Stimulated activated CD8-positive, alpha-beta memory T cell treated with anti-CD3 and anti-CD28 coated beads, Interleukin-4, amount 100 ng/mL, for 24 hours (primary cell): ENCODE measurements at regions not wholly inside any gene's neighbourhood (a gene's known extent, or its start where the extent isn't known, plus 50 kb on each side); places are given as distances from the start of the nearest gene placed in this dataset.

ENCODE experiments used
- DNase-seq: peaks from one replicate; pipeline ENCODE4 v3.0.0-alpha.2; 2020; ENCODE audit warnings: low read depth

DNA sequence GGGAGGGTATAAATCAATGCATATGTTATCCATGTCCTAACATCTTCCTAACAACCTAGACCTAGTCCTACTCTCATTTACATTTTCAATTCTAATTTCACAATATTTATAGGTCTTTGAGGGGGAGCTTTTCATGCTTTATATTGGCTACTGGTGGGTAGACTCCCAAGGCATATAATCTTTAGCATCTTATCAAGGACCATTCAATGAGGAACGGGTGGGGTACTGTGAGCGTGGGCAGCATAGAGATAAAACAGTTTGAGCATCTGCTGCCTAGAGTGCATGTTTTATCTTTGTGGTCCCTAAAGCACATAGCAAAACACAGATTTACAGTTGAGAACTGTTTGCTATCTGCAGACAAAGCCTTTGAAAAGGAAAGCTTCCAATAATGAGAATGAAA is 427.6 kb upstream of the WWC1 start:
- DNase-seq, result no peak

DNA sequence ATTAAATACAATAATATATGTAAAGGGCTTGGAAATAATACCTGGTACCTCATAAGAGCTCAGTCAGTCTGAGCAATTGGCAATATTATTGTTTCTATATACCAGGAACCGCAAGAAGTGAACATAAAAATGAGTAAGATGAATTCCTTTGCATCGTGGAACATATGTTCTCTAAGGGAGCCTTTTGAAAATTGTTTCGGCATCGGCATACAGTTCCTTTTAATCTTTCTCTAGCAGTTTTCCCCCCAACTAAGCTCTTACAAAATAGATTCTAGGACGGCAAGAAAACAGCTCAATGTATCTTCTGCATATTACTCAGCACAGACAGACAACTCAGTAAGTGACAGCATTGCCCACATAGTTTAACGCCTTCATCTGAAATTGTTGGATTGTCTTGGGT is 426.6 kb upstream of the WWC1 start:
- DNase-seq, result no peak

DNA sequence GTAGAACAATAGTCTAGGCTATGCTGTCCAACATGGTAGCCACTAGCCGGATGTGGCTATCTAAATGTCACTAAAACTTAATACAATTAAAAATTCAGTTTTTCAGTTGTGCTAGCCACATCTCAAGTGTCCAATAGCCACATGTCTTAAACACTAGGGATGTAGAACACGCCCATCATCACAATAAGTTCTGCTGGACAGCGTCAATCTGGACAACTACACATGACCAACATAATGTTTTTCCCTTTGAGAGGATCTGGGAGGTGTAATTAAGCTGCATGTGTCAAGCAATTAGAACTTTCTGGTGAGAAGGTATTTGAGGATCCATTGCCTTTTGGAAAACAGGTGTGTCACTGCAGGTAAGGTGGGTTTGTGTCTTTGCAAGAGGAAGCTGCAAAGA is 424.6 kb upstream of the WWC1 start:
- DNase-seq, result no peak

DNA sequence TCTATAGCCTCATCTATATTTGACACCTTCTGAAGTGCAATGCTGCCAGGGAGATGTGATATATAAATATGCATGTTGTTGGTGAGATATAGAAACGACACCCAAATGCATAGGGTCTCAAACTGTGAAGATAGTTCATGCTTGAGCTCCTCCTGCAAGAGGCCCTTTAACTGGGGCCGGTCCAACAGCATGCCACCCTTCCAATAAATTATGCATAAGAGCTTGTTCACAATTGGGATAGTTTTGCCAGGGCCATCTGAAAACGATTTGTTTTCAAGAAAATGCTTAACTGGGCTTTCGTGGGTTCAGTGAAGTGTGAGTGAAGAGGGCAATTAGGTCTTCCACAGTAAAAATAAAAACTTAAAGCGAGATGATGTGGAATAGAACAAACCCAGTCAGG is 424.2 kb upstream of the WWC1 start:
- no peak for DNase-seq

DNA sequence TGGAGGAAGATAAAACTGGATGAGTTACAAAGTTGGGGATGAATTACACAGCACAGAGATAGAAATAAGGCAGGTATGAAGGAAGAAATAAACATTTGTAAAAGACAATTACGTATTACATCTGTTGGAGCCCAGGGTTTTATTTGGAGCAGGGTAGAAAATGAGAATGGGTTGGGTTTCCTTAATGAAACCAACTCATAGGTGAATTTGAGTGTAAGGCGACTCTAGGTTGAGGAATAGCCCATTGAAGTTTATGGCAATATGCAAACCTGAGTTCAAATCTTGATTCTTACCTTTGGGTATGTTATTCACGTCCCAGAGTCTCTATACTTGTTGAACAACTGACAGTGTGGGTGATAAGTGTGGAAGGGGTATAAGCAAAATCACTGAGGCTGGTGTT is 422.3 kb upstream of the WWC1 start:
- no peak for DNase-seq

DNA sequence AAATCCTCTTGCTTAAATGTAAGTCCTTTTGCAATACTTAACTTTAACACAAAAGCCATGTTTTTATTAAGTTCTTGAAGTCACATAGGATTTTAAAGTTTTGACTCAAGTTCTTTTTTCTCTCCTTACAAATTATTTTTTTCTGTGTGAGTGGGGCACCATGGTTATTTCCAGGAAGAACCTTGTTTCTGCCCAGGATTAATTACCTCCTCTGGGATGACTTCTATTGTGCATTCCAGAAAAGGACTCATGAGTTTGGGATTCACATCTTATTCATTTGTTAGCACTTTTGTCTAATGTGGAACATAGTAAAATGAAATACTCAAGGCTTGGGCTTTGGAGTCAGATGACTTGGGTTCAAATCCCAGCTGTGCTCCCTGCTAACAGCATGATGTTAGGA is 421.4 kb upstream of the WWC1 start:
- DNase-seq, result no peak

DNA sequence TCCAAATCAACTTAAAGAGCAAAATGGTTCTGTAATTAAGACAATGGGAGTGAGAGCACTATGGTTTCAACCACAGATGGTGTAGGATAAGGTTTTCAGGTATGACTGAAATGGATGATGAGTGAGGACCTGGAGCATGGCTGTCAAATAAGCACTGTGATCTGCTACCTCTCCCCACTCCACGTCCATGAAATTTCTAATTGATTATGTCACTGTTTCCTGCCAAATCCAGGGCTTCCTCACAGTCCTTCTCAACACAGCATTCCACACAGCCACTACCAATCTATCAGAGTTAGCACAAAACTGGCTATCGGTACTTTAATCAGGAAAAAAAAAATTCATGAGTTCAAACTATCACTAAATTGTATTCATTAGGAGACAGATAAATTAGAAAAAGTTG is 420.4 kb upstream of the WWC1 start:
- DNase-seq, result no peak

DNA sequence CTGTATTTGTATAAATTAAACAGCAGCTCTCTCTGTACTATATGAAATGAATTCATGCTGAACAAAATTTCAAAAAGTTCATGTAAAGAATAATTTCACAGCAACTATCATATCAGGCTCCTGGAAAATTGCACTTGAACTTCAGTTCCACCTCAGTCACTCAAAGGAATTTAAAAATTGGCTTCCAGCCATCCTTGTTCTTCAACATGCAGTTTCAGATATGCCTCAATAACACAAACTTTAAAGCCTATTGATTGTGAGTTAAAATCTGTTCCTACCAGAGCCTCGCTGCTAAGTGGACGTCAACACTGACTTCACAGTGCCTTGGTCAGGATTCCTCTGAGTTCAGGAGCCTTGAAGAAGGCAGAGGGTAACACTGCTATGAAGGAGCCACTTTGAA is 418.7 kb upstream of the WWC1 start:
- DNase-seq, result no peak

DNA sequence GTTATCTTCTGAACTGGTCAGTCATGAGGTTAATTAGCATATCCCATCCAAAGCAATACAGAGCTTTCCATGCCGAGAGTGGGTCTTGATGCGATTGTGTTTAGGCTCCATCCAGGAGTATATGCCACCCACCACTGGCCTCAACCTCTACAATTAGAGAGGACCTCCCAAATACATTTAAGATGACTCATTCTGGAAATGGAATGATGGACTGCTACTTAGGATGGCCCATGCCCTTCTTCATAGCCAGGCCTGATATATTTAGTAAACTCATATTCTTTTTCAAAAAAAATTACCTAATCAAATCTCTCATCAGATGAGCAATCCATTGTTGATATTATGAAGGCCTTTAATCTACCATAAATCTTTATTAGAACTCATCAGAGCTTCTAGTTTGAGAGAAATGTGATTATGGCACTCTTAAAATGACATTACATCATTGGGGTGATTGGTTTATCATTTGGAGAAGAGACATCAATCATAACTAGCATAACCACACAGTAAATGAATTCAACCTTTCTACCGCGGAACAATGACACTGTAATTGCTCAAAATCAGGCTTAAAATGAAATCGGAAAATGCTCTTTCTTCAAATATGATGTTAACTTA is 414.2 kb upstream of the WWC1 start:
- no peak for DNase-seq

DNA sequence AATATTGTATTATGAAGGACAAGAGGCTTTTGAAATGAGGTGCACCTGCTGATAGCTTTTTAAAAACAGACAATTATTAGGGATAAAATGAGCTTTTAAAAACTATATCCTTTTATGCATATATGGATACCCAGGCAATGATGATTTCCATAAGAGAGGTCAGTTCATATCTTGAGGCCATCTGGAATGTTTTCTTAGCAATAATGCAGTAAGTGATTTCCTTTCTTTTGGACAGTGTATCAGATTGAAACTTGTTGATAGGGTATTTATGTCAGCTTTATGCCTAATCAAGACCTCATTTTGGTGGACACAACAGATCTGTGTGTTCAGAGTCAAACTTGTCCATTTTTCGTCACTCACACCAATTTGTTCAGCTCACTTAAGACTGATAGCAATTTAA is 413.5 kb upstream of the WWC1 start:
- no peak for DNase-seq

DNA sequence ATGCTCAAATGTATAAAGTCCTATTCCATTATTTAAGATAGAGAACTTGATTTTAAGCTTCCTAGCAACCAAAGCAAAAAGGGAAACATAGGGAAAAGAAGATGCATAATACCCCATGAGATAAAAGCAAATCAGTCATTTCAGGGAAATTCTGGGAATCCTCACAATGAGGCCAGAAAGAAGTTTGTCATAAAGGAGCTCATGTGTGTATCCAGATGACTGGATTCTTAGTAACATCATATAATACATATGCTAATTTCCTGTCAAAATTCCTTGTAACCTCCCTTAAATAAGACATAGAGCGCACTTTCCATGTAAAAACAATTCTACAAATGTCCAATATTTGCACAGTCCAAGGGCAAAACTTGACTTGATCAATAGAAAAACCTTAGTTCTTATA is 411.0 kb upstream of the WWC1 start:
- no peak for DNase-seq

DNA sequence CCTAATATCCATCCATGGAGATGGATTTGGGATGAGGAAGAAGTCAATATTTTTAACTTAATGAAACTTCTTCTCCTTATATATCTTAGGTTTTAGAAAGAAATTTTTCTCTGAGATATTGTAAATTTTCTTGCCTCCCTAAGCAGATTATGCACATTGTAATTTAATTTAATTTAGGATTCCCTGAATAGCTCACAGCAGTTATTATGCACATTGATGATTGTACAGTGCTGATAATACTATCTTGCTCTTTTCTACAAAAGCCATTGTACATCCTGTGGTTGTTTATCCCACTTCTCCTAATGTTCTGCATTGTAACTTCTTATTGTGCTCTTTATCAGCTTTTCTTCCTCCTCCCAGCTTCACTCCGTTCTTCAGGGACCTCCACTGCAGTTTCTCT is 410.4 kb upstream of the WWC1 start:
- DNase-seq, result no peak

DNA sequence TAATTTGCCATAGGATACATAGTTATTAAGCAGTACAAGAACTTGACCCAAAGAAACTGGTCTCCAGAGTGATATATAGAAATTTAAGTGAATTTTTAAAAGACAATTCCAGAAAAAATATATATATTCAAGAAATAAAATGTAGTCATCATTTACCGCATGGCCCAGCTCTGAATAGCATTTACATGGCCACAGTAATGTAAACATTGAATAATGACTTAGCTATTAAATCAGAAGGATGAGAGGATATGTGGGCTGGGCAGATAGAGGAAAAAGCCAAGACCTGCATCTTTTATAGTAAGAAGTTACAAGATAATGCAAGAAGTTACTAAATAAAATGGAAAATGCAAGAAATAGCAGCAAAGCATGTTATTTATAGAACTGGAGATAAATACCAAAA is 405.2 kb upstream of the WWC1 start:
- no peak for DNase-seq

DNA sequence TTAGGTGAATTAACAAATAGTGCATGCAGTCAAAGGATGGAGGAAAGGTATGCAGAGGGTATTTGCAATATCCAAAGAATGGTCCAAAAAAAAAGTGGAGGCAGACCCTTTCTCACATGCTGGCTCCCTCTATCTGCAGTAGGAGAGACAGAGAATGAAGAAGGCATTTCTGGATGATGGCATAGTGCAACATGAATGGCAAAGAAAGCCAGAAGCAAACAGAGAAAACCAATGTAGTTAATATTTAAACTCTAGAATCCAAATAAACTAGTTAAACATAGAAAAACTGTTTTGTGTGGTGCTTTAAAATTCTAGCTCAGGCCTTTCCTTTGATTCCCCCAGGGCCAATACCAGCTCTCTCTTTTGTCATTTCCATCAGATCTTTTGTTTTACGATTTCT is 403.1 kb upstream of the WWC1 start:
- DNase-seq, result no peak

DNA sequence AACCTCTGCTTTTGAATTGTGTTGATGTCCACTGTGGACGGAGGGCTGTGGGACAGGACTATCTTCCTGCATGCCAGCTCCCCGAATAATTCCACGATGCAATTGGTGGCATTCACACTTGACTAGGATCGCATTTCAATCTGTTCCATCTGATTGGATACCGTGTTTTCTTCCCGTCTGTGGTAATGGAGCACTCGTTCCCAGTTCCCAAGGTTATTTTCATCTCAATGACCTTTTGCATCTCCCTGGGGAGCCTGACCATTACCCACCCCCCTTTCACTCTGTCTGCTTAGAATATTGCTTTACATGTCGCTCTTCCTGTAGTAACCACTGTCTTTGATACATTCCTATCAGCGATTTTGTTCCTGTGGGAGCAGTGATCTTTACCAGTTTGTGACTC is 402.2 kb upstream of the WWC1 start:
- DNase-seq, result no peak

DNA sequence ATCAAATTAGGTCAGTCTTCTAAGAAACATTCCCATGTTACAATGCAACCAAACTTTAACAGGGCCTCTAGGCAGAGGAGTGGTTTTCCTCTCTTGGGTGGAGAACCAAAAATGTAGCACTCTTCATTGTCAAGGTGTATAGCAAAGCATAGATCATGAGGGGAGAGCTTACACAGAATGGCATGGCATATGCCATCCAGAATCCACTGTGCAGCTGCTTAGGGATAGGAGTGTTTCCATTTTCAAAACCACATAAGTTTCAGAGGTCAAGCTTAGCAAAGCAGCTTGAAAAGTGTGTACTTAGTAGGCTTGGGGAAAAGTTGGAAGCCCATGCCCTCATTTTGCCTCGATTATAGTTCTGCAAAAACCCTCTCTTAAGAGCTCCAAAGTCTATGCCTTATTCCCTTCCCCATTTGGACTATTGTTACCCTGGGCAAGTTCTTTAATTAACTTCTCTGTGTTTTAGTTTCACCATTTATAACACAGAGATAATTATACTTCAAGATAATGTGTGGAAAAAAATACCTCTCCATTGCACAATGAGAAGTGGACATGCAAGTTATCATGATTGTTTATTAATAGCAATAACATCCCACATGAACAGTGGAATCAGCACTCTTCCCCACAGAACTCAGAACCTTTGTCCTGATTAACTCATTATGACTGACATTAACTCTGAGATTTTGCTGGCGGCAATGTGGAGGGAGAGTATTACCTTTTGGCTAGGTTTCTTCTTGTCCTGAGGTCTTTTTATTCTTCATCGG is 398.9 kb upstream of the WWC1 start:
- DNase-seq, result no peak

DNA sequence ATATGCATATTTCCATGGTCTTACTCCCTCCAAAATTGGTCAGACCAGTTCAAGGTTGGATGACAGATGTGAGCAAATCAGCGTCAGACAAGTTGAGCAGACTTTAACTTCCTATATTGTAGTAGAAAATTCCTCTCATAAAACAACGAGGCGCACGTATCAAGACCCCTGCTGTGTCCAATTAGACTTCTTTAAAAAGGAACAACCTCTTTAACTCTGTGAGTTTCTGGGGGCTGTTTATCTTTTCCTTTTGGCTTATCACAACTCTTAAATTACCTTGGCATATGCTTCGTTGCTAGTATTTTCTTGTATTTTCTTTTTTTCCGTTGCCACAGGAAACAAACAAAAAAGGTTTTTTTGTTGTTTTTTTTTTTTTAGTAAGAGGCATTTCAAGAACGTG is 398.2 kb upstream of the WWC1 start:
- no peak for DNase-seq

DNA sequence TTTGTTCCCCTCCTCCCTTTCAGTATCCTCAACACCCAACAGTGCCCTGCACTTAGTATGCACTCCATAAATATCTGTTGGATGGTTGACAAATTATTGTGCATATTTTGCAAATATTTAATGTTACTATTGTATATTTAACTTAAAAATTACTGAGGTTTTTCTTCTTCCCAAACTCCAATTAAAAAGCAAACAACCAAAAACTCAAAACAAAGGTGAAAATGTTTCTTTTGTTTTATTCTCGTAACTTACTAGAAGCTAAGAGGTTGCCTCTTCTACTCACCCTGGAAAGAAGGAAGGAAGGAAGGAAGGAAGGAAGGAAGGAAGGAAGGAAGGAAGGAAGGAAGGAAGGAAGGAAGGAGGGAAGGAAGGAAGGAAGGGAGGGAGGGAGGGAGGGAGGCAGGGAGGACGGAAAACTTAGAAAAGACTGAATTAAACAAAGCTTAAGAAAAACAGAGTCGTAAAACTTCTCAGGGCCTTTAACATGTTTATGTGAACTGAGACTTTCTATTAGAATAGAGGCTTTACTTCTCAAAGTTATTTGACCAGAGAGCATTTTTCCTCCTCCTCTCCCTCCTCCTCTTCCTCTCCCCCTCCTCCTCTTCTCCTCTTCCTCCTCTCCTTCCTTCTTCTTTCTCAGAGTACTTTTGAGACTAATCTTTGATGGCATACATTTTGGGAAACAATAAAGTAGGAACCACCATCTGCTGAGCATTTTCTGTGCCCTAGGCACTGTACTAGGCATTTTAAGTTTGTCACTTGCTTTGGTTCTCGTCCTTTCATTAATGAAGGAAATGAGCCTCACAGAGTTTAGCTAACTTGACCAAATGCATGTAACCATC is 396.6 kb upstream of the WWC1 start:
- no peak for DNase-seq

DNA sequence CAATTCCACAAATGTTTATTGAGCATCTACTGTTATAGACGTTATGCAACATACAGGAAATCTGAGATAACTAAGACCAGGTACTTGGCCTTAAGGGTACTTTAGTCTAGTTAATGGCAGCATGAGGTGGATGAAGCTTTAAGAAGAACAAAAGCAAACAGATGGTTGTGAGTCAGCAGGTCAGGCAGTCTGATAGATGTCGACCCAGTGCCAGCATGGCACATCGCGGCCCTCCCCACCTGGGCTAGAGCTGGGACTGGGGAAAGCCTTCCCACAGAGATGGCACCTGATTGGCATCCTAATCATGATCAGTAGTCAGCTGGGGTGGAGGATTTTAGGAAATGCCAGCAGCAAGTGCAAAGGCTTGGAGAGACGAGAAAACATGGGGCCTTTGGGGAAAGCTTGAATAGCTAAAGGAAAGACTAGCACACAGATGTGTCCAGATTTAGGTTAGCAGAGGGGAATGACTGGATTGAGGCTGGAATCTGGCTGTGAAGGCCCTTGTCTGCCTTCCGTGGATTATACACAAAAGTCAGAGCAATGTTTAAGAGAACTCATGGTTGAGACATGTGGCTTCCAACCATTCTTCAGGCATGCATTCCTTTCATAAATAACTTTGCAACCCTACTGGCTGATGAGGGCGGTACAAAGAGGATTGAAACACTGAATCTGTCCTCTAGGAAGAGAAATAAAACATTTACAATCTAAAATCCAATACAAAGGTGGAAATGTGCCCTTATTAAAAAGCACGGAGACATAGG is 395.4 kb upstream of the WWC1 start:
- no peak for DNase-seq

DNA sequence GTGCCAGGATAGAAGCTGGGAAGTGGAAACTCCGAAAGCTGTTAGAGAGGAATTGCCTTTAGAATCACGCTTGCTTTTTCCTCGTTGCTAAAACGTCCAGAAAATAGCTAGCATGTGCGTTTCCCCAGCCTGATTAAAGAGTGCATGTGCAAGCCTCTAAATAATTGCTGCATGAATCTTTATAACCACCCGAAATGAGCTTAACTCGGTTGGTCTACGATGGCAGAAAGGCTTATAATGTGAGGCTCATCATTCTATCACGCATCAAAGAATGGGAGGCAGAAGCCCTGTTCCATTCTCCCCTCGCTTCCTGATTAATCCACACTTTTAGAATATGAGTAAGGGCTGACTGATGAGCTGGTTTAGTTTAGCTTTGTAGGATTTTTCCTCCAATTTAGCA is 394.6 kb upstream of the WWC1 start:
- no peak for DNase-seq

DNA sequence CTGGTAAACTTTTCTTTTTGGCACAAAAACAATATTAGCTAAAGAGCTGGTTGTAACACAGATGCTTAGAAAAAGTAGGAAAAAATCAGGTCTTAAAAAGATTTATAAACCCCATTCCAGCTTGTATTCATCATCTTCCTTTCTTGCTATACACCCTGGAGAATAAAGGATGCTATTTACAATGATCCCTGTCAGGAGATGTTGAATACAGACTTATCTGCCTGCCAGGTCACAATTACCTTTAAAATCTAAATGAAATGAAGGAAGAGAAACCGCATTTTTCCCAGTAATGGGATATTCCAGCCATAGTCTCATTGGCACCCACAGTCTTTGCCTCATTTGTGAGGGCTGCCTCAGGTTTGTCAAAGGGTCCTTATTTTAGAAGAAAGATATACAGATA is 394.1 kb upstream of the WWC1 start:
- no peak for DNase-seq

DNA sequence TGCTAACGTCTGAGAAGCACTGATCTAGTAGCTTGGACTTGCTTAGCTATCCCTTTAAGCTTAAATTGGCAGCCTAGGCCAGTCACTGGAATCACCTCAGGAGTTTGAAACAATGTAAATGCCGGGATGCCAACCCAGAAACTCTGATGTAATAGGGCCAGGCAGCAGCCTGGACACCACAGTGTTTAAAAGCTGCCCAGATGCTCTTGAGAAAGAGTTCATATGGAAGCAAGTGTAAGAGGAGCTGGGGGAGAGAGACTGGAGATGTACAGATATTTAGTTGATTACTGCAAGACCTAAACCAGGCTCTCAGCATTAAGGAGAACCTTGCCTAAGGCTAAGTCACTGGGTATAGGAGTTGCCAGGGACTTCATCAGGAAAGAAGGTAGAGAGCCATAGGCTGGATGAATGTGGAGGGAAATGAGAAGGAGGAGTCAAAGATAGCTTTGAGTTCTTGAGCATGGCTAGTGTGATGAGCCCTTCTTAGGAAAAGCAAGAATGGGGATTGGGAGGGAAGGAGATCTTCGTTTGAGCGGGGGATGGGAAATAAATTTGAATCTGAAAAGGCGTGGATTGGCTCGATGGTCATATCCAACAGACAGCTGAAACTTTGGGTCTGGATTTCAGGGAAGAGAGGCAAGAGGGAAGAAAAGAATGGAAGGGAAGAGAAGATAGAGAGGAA is 392.9 kb upstream of the WWC1 start:
- DNase-seq, result no peak
